ENCODE measurements at regions not wholly inside any gene's neighbourhood (a gene's known extent, or its start where the extent isn't known, plus 50 kb on each side); places are given as distances from the start of the nearest gene placed in this dataset.

DNA sequence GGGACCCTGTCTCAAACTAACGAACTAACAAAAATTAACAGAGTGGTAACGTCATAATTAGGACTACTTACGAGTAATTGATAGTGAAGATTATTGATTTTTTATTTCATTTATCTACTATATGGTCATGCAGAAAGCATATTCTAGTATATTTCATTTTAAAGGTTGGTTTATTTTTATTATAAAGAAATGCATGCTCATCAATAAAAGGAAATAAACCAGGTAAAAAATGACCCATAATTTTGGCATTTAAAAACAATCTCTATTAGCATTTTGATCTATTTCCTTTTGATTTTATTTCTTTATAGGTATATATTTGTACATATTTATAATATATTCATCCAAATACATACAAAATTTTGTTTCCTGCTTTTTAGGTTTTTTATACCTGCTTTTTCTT, 401.4 kb upstream of the ID4 start:
- Histone ChIP-seq H3K27ac (ENCODE audit: low read depth in 1 of 2, low read length in 2 of 2) (no peak overlapping the region), H3K4me1 (ENCODE audit: insufficient read depth, low read length) (no peaks in the 10 kb centered on the region), H3K27me3 (ENCODE audit: control insufficient read depth in 1 of 2, insufficient read depth in 2 of 2, low read length in 2 of 2) (no peaks in the 10 kb centered on the region), H3K36me3 (ENCODE audit: insufficient read depth, low read length) (no peaks in the 10 kb centered on the region), H3K4me3 (ENCODE audit: low read length) (no peak overlapping the region), H3K9me3 (ENCODE audit: control insufficient read depth in 1 of 2, insufficient read depth in 1 of 2, low read length in 2 of 2) (no peaks in the 10 kb centered on the region)
- no peaks in the 10 kb centered on the region for H3K27me3 Mint-ChIP-seq
- POLR2A ChIA-PET, result no interaction called here
- peaks cover 4% of the 10 kb centered on the region for H3K9me3 Mint-ChIP-seq
- H3K4me1 Mint-ChIP-seq (ENCODE audit: low read depth), result no peaks in the 10 kb centered on the region
- no peaks in the 10 kb centered on the region for H3K36me3 Mint-ChIP-seq (ENCODE audit: low read depth)
- H3K4me3 Mint-ChIP-seq, result no peak overlapping the region
- CTCF ChIA-PET, result no interaction called here
- ATAC-seq (ENCODE audit: poor library complexity) (no peak), DNase-seq (no peak)
- intact Hi-C loops (cut with DNase I, micrococcal nuclease), result no loop called here
- no peak for TF ChIP-seq CTCF (IDR thresholded peaks at IDR 0.05)
- H3K27ac Mint-ChIP-seq, result no peak overlapping the region

- POLR2A ChIA-PET, result no interaction called here
- no peaks in the 10 kb centered on the region for H3K27me3 ChIP-seq (ENCODE audit: control insufficient read depth in 1 of 2, insufficient read depth in 2 of 2, low read length in 2 of 2)
- no peak overlapping the region for H3K27ac ChIP-seq (ENCODE audit: low read depth in 1 of 2, low read length in 2 of 2)
- H3K9me3 Mint-ChIP-seq, result no peaks in the 10 kb centered on the region
- CTCF ChIA-PET, result no interaction called here
- no peaks in the 10 kb centered on the region for H3K27me3 Mint-ChIP-seq
- H3K9me3 ChIP-seq (ENCODE audit: control insufficient read depth in 1 of 2, insufficient read depth in 1 of 2, low read length in 2 of 2), result peaks cover 0 to 3% of the 10 kb centered on the region in 2 experiments
- no peak overlapping the region for H3K4me3 ChIP-seq (ENCODE audit: low read length)
- H3K4me1 Mint-ChIP-seq (ENCODE audit: low read depth), result no peaks in the 10 kb centered on the region
- ATAC-seq (ENCODE audit: poor library complexity) (no peak), DNase-seq (no peak)
- intact Hi-C loops (cut with DNase I, micrococcal nuclease), result no loop called here
- no peaks in the 10 kb centered on the region for H3K4me1 ChIP-seq (ENCODE audit: insufficient read depth, low read length)
- H3K27ac Mint-ChIP-seq, result no peak overlapping the region
- H3K36me3 ChIP-seq (ENCODE audit: insufficient read depth, low read length), result no peaks in the 10 kb centered on the region
- H3K36me3 Mint-ChIP-seq (ENCODE audit: low read depth), result no peaks in the 10 kb centered on the region
- TF ChIP-seq CTCF (IDR thresholded peaks at IDR 0.05), result no peak
- no peak overlapping the region for H3K4me3 Mint-ChIP-seq
Observed at GRCh38 chr6:19438566-19439353, 398.4 kb upstream of the ID4 start.

GRCh38 chr6:19440531-19440930, 396.6 kb upstream of the ID4 start:
- intact Hi-C loops (cut with DNase I, micrococcal nuclease), result no loop called here
- H3K27me3 ChIP-seq (ENCODE audit: control insufficient read depth in 1 of 2, insufficient read depth in 2 of 2, low read length in 2 of 2), result no peaks in the 10 kb centered on the region
- Mint-ChIP-seq H3K36me3 (ENCODE audit: low read depth) (no peaks in the 10 kb centered on the region), H3K27ac (no peak overlapping the region), H3K4me1 (ENCODE audit: low read depth) (no peaks in the 10 kb centered on the region), H3K27me3 (no peaks in the 10 kb centered on the region), H3K4me3 (no peak overlapping the region), H3K9me3 (no peaks in the 10 kb centered on the region)
- no peak overlapping the region for H3K27ac ChIP-seq (ENCODE audit: low read depth in 1 of 2, low read length in 2 of 2)
- CTCF ChIA-PET, result no interaction called here
- no peak for TF ChIP-seq CTCF (IDR thresholded peaks at IDR 0.05)
- H3K4me1 ChIP-seq (ENCODE audit: insufficient read depth, low read length), result no peaks in the 10 kb centered on the region
- ATAC-seq (ENCODE audit: poor library complexity) (no peak), DNase-seq (no peak)
- POLR2A ChIA-PET, result no interaction called here
- no peaks in the 10 kb centered on the region for H3K36me3 ChIP-seq (ENCODE audit: insufficient read depth, low read length)
- peaks cover 0 to 3% of the 10 kb centered on the region in 2 experiments for H3K9me3 ChIP-seq (ENCODE audit: control insufficient read depth in 1 of 2, insufficient read depth in 1 of 2, low read length in 2 of 2)
- no peak overlapping the region for H3K4me3 ChIP-seq (ENCODE audit: low read length)

Measured in CD4-positive, alpha-beta T cell (primary cell).